HG03460 (cell line): ENCODE measurements at regions not wholly inside any gene's neighbourhood (a gene's known extent, or its start where the extent isn't known, plus 50 kb on each side); places are given as distances from the start of the nearest gene placed in this dataset.
"Not testable (repeated sequence)": the region's sequence is repeated elsewhere in the genome, so short reads cannot be mapped to it uniquely, and the experiment has no call there.

Source experiments
- ATAC-seq: cut with Tn5 transposase; IDR thresholded peaks from one replicate; pipeline ENCODE4 v1.9.1; 2021; ENCODE audit not compliant: unreplicated experiment

DNA sequence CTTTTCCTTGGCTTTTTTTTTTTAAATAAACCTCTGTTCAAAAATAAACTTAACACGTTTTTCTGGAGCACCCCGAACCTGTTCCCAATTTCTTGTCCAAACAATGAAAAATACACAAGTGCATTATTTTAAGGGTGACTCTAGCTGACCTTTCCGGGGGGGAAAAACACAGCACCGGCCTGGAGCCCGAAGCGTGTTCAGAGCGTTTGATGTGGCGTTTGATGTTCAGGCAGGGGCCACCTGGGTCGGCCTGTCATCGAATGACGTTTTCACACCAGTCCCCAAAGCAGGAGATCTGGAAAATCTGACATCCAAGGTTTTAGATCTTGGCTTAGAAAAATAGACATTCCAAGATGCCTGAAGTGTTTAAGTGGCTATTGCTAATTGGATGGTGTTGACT lies 282.1 kb downstream of the SHOX start:
- no peak for ATAC-seq

DNA sequence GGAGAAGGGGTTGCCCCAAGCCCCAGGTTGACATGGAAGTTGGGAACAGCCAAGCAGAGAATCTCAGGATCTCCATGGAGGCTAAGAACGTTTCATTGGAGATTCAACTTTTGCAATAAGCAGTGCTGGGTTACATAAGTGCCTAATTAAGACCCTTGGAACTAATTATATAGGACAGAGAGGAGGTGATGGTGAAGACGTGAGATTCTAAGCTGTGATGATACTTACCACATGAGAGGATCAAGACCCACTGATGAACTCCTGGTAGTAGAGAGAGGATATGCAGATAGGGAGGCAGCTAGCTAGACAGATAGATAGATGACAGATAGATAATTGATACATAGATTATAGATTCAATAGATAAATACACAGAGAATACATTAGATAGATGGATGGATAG lies 278.5 kb downstream of the SHOX start:
- not testable (repeated sequence) for ATAC-seq

DNA sequence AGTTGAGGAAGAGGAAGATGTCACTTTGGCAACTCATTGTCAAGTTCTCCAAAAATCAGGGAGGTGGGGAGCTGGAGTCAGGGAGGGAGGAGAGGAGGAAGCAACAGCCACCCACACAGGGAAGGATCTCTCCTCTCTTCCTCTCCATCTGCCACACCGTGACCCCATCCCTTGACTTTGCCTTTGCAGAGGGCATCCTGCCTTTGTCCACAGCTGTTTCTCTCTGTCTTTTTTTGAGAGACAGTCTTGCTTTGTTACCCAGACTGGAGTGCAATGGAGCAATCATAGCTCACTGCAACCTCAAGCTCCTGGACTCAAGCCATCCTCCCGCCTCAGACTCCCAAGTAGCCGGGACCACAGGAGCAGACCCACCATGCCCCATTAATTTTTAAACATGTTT lies 276.0 kb downstream of the SHOX start:
- no peak for ATAC-seq

DNA sequence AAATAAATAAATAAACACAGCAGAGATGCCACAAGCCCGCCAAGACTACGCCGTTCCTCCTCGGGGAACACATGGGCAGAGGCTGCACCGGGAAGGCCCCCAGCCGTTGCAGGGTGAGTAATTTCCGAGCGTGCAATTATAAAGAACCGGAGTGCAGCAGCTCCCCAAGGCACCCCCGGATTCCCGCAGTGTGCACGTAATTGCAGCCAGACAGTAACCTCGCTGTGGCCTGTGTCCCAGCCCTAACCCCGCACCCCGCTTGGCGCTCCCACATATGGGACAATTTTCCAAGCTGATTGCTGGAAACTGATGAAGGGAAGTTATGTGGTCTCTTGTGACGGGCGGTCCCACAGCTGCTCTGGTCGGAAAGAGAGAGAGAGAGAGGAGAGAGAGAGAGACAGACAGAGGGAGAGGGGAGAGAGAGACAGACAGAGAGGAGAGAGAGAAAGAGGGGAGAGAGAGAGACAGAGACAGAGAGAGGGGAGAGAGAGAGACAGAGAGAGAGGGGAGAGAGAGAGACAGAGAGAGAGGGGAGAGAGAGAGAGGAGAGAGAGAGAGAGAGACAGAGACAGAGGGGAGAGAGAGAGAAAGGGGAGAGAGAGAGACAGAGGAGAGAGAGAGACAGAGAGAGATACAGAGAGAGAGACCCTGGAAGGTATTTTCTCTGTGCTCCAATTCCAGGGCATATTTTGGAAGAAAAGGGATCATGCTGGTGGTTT lies 275.4 kb downstream of the SHOX start:
- no peak for ATAC-seq

DNA sequence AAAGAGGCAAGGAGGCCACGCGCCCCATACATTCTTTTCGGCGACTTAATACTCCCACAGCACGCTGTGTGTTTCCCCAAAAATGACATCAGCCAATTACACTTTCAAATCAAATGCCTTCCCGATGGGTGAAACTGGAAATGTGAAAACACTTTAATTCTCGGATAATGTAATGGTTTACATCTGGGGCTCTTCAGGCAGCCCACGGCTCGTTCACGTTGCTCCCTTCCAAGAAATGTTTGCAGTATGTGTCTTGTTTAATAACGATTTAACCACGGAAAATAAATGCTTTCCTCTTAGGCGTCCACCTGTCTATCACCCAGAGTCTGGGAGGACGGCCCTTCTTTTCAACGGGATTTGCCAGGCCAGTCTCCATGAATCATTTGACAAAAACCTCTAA lies 272.5 kb downstream of the SHOX start:
- ATAC-seq, result no peak

DNA sequence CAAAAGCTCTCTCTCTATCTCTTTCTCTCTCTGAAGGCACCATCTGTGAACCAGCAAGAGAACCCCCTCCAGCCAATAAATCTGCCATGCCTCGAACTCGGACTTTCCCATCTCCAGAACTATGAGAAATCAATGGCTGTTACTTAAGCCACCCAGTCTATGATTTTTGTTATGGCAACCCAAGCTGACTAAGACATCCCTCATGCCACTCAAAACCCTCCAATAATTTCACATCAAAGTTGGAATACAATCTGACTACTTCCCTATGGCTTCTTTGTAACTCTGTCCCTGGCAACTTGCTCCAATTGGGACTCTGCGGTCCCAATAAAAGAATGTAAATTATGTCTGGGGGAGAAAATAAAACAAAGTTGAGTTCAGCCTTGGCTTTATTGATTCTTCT lies 265.7 kb downstream of the SHOX start:
- no peak for ATAC-seq

DNA sequence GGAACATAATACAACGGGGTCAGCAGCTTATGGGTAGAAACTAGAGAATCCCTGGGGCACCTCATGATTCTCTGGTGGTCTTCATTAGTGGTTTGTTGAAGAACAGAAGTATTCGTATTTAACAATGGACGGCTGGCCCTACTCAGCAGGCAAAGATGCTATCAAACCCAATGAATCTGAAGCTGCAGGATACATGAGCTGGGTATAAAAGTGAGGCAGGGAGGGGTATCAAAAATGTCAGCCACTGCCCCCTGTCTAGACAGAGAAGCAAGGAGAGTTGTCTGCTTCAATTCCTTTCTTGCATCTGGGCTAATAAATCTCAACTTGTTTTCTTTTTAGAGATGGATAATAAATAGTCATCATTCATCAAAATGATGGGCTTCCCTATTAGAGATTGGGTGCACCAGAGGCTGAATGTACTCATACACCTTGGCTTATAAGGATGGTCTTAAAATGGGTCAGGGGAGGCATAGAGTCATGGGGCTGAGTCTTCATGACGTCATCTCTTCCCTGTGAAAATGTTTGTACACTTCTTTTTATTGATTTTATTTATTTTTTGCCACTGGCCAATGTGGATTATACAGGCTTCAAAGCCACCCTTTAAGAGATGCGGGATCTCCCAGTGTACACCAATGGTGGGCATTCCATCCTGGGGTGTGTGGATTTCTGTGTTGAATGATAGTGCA lies 259.5 kb downstream of the SHOX start:
- ATAC-seq, result no peak

DNA sequence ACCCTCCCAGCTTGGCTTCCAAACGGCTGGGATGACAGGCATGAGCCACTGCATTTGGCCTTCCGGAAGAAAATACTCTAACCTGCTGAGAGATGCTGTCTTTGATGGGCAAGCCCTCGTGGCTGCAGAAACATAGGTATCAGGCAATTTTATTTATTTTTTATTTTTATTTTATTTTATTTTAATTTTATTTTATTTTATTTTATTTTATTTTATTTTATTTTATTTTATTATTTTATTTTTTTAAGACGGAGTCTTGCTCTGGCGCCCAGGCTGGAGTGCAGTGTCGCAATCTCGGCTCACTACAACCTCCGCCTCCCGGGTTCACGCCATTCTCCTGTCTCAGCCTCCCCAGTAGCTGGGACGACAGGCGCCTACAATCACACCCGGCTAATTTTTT lies 257.1 kb downstream of the SHOX start:
- ATAC-seq, result not testable (repeated sequence)

DNA sequence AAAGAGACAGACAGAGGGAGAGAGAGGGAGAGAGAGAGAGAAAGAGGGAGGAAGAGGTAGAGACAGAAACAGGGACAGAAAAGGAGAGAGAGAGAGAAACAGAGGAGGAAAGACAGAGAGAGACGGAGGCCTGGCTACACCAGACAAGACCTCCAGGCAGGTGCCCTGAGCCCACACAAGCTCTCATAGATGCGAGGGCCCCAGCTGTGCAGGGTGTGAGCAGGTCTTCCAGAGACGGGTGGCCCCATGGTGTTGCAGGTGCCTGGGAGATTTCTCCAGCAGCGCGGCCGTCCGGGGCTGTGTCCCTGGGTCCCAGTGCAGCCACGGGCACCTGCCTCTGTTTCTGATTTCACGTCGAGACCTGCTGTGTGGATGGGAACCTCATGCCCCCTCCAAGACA lies 253.0 kb downstream of the SHOX start:
- ATAC-seq, result no peak

DNA sequence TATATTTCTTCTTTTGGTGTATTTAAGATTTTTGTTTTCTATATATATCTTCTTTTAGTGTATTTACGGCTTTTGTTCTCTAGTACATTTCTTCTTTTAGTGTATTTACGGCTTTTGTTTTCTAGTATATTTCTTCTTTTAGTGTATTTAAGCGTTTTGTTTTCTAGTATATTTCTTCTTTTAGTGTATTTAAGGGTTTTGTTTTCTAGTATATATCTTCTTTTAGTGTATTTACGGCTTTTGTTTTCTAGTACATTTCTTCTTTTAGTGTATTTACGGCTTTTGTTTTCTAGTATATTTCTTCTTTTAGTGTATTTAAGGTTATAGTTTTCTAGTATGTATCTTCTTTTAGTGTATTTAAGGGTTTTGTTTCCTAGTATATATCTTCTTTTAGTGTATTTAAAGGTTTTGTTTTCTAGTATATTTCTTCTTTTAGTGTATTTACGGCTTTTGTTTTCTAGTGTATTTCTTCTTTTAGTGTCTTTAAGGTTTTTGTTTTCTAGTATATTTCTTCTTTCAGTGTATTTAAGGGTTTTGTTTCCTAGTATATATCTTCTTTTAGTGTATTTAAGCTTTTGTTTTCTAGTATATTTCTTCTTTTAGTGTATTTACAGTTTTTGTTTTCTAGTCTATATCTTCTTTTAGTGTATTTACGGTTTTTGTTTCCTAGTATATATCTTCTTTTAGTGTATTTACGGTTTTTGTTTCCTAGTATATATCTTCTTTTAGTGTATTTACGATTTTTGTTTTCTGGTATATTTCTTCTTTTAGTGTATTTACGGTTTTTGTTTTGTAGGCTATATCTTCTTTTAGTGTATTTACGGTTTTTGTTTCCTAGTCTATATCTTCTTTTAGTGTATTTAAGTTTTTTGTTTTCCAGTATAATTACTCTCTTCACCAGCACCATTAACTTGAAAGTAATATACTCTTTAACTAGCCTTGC lies 249.4 kb downstream of the SHOX start:
- not testable (repeated sequence) for ATAC-seq

DNA sequence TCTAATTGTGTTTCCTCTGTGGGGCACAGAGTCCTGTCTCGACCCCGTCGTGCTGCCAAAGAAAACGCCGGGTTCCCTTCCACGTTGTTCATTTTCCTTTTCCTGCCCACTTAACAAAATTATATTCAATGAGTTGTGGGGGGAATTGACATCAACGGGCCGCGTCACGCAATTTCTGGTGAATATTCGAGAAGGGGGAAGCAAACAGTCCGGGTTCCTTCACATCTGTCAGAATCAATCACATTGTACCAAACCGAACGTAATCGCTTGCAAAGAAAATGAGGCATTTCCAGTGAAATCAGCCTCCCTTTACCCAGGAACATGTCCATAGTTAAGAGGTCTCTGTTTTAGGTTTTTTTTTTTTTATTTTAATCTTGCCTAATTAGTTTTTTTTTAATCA lies 243.5 kb downstream of the SHOX start:
- no peak for ATAC-seq

DNA sequence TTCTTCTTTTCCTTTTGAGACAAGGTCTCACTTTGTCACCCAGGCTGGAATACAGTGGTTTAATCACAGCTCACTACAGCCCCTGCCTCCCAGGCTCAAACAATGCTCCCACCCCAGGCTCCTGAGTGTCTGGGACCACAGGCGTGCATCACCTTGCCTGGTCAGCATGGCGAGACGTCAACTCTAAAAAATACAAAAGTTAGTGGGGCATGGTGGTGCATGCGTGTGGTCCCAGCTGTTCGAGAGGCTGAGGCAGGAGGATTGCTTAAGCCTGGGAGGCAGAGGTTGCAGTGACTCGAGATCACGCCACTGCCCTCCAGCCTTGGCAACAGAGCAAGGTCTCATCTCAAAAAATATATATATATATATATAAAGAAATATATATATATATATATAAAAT lies 242.4 kb downstream of the SHOX start:
- no peak for ATAC-seq

DNA sequence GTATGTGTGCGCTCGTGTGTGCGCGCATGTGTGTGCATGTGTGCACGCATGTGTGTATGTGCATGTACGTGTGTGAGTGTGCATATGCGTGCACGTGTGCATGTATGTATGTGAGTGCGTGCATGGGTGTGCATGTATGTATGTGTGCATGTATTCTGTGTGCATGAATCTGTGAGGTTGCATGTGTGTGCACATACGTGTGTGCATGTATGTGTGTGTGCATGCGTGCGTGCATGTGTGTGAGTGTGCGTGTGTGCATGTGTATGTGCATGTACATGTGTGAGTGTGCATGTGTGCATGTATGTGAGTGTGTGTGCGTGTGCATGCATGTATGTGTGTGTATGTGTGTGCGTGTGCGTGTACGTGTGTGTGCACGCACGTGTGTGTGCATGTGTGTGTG lies 241.5 kb downstream of the SHOX start:
- no peak for ATAC-seq

DNA sequence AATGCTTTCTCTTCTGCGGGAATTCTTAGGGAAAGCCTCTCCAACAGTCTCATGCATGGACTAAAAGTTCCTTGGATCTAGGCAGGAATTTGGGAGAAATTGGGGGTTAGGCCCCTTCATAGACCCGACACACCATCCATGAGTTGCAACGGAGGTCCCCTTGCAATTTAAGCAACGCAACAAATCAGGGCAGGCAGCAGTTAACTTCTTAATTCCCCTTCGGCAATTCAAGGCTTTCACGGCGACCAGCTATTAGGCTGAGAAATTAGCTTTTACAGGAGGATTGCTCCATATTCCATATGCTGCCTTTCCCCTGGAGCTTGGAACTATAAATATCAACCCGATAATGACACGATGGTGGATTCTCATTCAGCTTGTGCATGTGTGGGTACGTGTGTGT lies 241.0 kb downstream of the SHOX start:
- no peak for ATAC-seq

DNA sequence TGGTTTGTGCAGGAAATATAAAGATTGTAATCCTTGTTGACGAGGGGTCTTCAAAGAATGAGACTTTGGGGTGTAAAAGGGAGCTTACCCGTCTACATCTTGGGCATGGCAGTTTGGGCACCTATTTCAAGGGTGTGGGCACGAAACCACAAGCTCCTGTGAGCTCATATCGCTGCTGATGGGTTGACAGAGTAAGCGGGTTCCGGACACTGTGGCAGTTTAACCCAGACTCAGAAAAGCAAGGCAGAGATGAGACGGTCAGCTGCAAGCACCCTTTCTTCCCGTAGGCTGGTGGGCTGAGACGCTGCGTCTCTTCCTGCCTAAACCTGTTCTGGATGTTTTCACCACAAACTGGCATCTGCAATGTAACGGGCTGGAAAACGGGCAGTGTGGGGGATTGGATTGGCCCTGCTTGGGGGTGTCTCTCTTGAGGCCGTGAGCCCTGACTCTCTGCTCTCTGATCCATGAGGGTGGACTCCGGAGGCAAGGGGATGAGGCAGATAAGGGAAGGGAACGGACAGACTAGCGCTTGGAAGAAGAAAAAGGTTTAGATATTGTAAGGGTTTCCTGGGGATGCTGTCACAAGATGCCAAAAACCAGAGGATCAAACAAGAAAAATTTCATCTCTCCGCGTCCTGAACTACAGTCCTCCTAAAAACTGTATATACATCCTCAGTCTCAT lies 237.5 kb downstream of the SHOX start:
- no peak for ATAC-seq

DNA sequence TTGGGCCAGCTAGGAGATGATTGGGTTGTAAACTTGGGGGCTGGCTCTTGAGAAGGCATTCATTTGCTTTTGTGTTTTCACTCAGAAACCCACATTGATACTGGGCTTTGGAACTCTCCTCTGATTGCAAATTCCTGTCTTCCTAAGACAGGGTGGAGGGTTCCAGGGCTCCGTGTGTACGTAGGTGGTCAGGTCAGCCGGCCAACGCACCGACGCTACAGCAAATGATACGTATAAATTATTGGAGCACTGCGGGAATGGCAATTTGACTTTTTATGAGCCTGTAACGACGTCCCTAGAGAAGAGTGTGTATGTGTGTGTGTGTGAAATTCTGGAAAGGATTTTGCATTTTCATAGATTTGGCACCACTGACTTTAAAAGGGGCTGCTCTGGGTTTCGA lies 236.9 kb downstream of the SHOX start:
- no peak for ATAC-seq

DNA sequence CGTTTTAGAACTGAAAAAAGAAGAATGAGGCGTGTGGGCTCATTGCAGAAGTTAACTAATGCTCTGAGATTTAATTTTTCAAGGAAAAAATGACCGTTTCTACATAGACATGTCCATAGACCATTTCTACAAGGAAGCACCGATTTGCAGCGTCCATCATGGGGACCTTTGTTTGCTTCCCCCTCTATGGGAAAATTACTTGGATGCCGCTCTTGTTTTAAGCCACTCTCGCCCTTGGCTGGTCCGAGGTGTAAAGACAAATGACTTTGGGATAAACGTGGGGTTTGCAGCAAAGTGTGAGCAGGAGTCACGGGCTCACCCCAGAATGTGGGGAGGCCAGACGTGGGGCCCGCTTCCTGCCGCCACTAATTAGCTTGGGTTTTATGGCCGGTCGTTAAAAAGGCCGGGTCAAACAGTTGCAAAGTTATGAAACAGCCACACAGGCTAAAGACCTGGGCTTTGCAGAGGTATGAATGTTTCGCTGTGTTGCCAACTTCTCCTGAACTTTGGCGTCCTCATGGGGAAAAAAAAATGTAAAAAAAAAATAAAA lies 235.9 kb downstream of the SHOX start:
- ATAC-seq, result no peak

DNA sequence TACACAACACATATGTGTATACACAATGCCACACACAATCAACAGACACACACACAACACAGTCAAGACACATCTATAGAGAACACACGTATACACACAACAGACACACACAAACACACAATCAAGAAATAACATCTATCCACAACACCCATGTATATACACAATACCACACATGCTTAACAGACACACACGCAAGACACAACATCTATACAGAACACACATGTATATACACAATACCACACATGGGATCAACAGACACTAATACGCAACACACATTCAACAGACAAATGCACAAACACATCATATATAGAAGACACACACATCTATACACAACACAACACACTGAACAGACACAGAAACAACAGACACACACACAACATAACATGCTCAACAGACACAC lies 234.8 kb downstream of the SHOX start:
- no peak for ATAC-seq

DNA sequence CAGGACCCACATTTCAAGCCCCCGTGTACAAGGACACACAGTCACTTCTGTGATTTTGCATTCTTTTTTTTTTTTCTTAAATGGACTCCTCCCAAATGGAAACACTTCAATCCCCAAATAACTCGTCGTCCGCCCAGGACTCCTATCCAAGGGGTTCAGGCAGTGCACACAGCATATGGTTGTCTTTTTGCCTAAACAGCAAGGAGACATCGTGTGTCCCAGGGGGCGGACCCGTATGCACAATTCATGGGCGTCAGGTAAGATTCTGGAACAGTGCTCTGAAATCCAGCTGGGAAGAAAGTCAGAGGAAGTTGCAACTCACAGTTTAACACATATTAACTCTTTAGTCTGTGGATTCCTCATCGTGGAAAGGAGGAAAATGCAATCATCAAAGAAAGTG lies 231.3 kb downstream of the SHOX start:
- no peak for ATAC-seq

DNA sequence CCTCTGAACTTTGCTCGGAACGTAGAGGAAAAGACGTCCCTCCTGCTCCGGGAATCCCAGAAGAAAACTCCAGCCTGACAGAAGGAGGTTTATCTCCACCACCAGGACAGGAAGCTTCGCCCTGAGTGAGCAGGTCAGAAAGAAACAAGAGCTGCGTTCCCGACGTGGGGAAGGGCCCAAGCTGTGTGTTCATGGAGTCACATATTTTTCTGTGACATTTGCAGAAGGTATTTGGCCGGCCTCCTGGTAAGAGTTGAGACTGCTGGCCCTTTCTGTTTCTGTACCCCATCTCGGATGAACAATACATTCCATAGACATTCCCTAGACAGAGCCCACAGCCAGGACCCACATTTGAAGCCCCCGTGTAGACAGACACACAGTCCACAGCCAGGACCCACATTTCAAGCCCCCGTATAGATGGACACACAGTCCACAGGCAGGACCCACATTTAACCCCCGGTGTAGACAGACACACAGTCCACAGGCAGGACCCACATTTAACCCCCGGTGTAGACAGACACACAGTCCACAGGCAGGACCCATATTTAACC lies 230.8 kb downstream of the SHOX start:
- ATAC-seq, result no peak

DNA sequence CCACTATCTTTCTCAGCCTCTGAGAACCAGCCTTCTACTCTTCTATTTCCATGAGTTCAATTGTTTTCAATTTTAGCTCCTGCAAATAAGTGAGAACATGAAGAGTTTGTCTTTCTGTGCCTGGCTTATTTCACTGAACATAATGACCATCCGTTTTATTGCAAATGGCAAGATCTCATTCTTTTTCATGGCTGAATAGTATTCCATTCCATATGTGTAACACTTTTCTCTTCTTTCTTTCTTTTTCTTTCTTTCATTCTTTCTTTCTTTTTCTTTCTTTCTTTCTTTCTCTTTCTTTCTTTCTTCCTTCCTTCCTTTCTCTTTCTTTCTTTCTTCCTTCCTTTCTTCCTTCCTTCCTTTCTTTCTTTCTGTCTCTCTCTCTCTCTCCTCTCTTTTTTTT lies 228.7 kb downstream of the SHOX start:
- ATAC-seq, result no peak
